Stimulated activated CD8-positive, alpha-beta memory T cell treated with anti-CD3 and anti-CD28 coated beads, Interleukin-7, amount 100 ng/mL, for 1 hour (primary cell): ENCODE measurements at regions not wholly inside any gene's neighbourhood (a gene's known extent, or its start where the extent isn't known, plus 50 kb on each side); places are given as distances from the start of the nearest gene placed in this dataset.
"Not testable (repeated sequence)": the region's sequence is repeated elsewhere in the genome, so short reads cannot be mapped to it uniquely, and the experiment has no call there.

Experiments used
- DNase-seq, 2 donors: peaks; one replicate each; pipeline ENCODE4 v3.0.0-alpha.2; 2020; ENCODE audit warnings: low read depth in 2 of 2

- not testable (repeated sequence) for DNase-seq
Measured at GRCh38 chr2:87409601-87410000, 338.3 kb upstream of the PLGLB2 start.

- not testable (repeated sequence) for DNase-seq
Measured at GRCh38 chr2:87410371-87410770, 337.5 kb upstream of the PLGLB2 start.

- DNase-seq, result not testable (repeated sequence)
Measured at GRCh38 chr2:87412036-87412820, 335.7 kb upstream of the PLGLB2 start.

- not testable (repeated sequence) for DNase-seq
Measured at GRCh38 chr2:87414331-87414730, 333.6 kb upstream of the PLGLB2 start.

- not testable (repeated sequence) for DNase-seq
Measured at GRCh38 chr2:87414795-87415570, 332.9 kb upstream of the PLGLB2 start.

- not testable (repeated sequence) for DNase-seq
Measured at GRCh38 chr2:87415586-87416265, 332.2 kb upstream of the PLGLB2 start.

GRCh38 chr2:87416266-87416592, 331.7 kb upstream of the PLGLB2 start:
- not testable (repeated sequence) for DNase-seq

- DNase-seq, result not testable (repeated sequence)
Measured at GRCh38 chr2:87417147-87417546, 330.7 kb upstream of the PLGLB2 start.

- not testable (repeated sequence) for DNase-seq
Measured at GRCh38 chr2:87417742-87418567, 329.9 kb upstream of the PLGLB2 start.

- DNase-seq, result not testable (repeated sequence)
Measured at GRCh38 chr2:87418823-87419822, 328.8 kb upstream of the PLGLB2 start.

- not testable (repeated sequence) for DNase-seq
Measured at GRCh38 chr2:87419980-87420379, 327.9 kb upstream of the PLGLB2 start.

- not testable (repeated sequence) for DNase-seq
Measured at GRCh38 chr2:87420954-87421353, 326.9 kb upstream of the PLGLB2 start.

- not testable (repeated sequence) for DNase-seq
Measured at GRCh38 chr2:87423796-87424762, 323.8 kb upstream of the PLGLB2 start.

GRCh38 chr2:87424763-87425154, 323.1 kb upstream of the PLGLB2 start:
- not testable (repeated sequence) for DNase-seq

GRCh38 chr2:87425191-87425590, 322.7 kb upstream of the PLGLB2 start:
- DNase-seq, result not testable (repeated sequence)

GRCh38 chr2:87425717-87426116, 322.2 kb upstream of the PLGLB2 start:
- not testable (repeated sequence) for DNase-seq

GRCh38 chr2:87428452-87429130, 319.3 kb upstream of the PLGLB2 start:
- DNase-seq, result not testable (repeated sequence)

- DNase-seq, result not testable (repeated sequence)
Measured at GRCh38 chr2:87429206-87429930, 318.5 kb upstream of the PLGLB2 start.
